ENCODE measurements at regions not wholly inside any gene's neighbourhood (a gene's known extent, or its start where the extent isn't known, plus 50 kb on each side); places are given as distances from the start of the nearest gene placed in this dataset.

DNA sequence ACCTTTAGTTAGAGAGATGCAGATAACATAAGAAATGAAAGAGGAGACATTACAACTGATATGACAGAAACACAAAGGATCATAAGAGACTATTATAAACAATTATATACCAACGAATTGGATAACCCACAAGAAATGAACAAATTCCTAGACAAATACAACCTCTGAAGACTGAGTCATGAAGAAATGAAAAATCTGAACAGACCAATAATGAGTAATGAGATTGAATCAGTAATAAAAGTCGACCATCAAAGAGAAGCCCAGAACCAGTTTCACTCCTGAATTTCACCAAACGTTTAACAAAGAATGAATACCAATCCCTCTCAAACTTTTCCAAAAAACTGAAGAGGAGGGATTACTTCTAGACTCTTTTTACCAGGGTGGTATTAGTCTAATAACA lies 50.5 kb upstream of the PCAT7 start:
- in situ Hi-C loops (cut with HindIII; ENCODE audit: low sequenced_read_pairs), result no loop called here
- no peak overlapping the region for H3K4me3 ChIP-seq (ENCODE audit: low read depth, low read length)
- DNase-seq (ENCODE audit: low read depth, low spot score), result no peak
- no peak for TF ChIP-seq CTCF (IDR thresholded peaks at IDR 0.05; ENCODE audit: low read depth, low read length)

Measured in astrocyte of the spinal cord (primary cell).